Colonic mucosa (tissue), 4 donors: ENCODE measurements at regions not wholly inside any gene's neighbourhood (a gene's known extent, or its start where the extent isn't known, plus 50 kb on each side); places are given as distances from the start of the nearest gene placed in this dataset.
"Not testable (repeated sequence)": the region's sequence is repeated elsewhere in the genome, so short reads cannot be mapped to it uniquely, and the experiment has no call there.

Experiments used
- DNase-seq: peaks from one replicate; pipeline ENCODE4 v3.0.0-alpha.2; 2020
- H3K27ac ChIP-seq: fragments of 200-600 bp; one replicate; pipeline ENCODE4 v1.8.0; 2021
- H3K27me3 ChIP-seq: fragments of 200-600 bp; one replicate; pipeline ENCODE4 v1.8.0; 2021
- H3K36me3 ChIP-seq: fragments of 200-600 bp; one replicate; pipeline ENCODE4 v1.8.0; 2021
- H3K4me1 ChIP-seq: fragments of 200-600 bp; one replicate; pipeline ENCODE4 v1.8.0; 2021; ENCODE audit warnings: mild to moderate bottlenecking
- H3K4me3 ChIP-seq: fragments of 200-600 bp; one replicate; pipeline ENCODE4 v1.8.0; 2021
- H3K9ac ChIP-seq, 2 donors: one replicate each; pipeline ENCODE4 v1.7.0; 2013; ENCODE audit warnings: control low read depth in 2 of 2, low read depth in 2 of 2, low read length in 2 of 2
- H3K9me3 ChIP-seq: fragments of 200-600 bp; one replicate; pipeline ENCODE4 v1.8.0; 2021
- CTCF ChIP-seq: fragments of 200-600 bp; IDR thresholded peaks from one replicate; pipeline ENCODE4 v1.8.0; 2022; ENCODE audit warnings: antibody characterized with exemption, mild to moderate bottlenecking
- intact Hi-C: fragments of 100-400 bp; cut with DNase I; formaldehyde crosslinking; loops from one replicate; pipeline ENCODE4 v1.14.1; 2022
- donor health status: healthy.
- donor health status: DM: no; HTN: no; CAD: no.
- donor health status: DM: no; HTN: no; CAD: no.

GRCh38 chrX:121746105-121746504, 698.7 kb downstream of the GLUD2 start:
- no peak overlapping the region for H3K27ac ChIP-seq
- intact Hi-C loops: no loop called here

GRCh38 chrX:121753602-121754001, 706.2 kb downstream of the GLUD2 start:
- H3K27me3 ChIP-seq, H3K9me3 ChIP-seq, DNase-seq, H3K36me3 ChIP-seq, H3K4me1 ChIP-seq, H3K27ac ChIP-seq, H3K9ac ChIP-seq, intact Hi-C loops, H3K4me3 ChIP-seq: not testable (repeated sequence)

More at GRCh38 chrX:121746105-121746504, 698.7 kb downstream of the GLUD2 start:
- H3K9ac ChIP-seq: no peak overlapping the region
- H3K9me3 ChIP-seq: no peaks in the 10 kb centered on the region
- no peaks in the 10 kb centered on the region for H3K27me3 ChIP-seq
- no peaks in the 10 kb centered on the region for H3K4me1 ChIP-seq
- H3K36me3 ChIP-seq: no peaks in the 10 kb centered on the region
- H3K4me3 ChIP-seq: no peak overlapping the region
- DNase-seq: no peak
- TF ChIP-seq CTCF: no peak

- H3K9me3 ChIP-seq: no peaks in the 10 kb centered on the region
- no peak overlapping the region for H3K9ac ChIP-seq
- no peak overlapping the region for H3K27ac ChIP-seq
- no peaks in the 10 kb centered on the region for H3K36me3 ChIP-seq
- H3K4me3 ChIP-seq: no peak overlapping the region
- no peaks in the 10 kb centered on the region for H3K4me1 ChIP-seq
- intact Hi-C loops: no loop called here
- TF ChIP-seq CTCF: no peak
- DNase-seq: no peak
- H3K27me3 ChIP-seq: no peaks in the 10 kb centered on the region
These were observed 706.9 kb downstream of the GLUD2 start for GRCh38 chrX:121754301-121754700.

- intact Hi-C loops: no loop called here
- TF ChIP-seq CTCF: no peak
- Histone ChIP-seq H3K36me3 (no peaks in the 10 kb centered on the region), H3K4me3 (no peak overlapping the region), H3K9ac (no peak overlapping the region), H3K27me3 (no peaks in the 10 kb centered on the region), H3K9me3 (no peaks in the 10 kb centered on the region), H3K4me1 (no peaks in the 10 kb centered on the region), H3K27ac (no peak overlapping the region)
- no peak for DNase-seq
These were observed 708.1 kb downstream of the GLUD2 start for GRCh38 chrX:121755541-121755940.

- Histone ChIP-seq H3K9ac (no peak overlapping the region), H3K36me3 (no peaks in the 10 kb centered on the region), H3K27ac (no peak overlapping the region), H3K27me3 (no peaks in the 10 kb centered on the region), H3K4me1 (no peaks in the 10 kb centered on the region), H3K9me3 (no peaks in the 10 kb centered on the region), H3K4me3 (no peak overlapping the region)
- DNase-seq: no peak
- TF ChIP-seq CTCF: no peak
- intact Hi-C loops: no loop called here
These were observed 714.4 kb downstream of the GLUD2 start for GRCh38 chrX:121761845-121762244.

GRCh38 chrX:121763671-121764070, 716.3 kb downstream of the GLUD2 start:
- Histone ChIP-seq H3K36me3 (no peaks in the 10 kb centered on the region), H3K27me3 (no peaks in the 10 kb centered on the region), H3K4me3 (no peak overlapping the region), H3K9me3 (no peaks in the 10 kb centered on the region), H3K4me1 (no peaks in the 10 kb centered on the region), H3K9ac (no peak overlapping the region), H3K27ac (no peak overlapping the region)
- intact Hi-C loops: no loop called here
- no peak for TF ChIP-seq CTCF
- no peak for DNase-seq

- DNase-seq, H3K4me3 ChIP-seq, H3K36me3 ChIP-seq, intact Hi-C loops, H3K27me3 ChIP-seq, H3K9me3 ChIP-seq, H3K9ac ChIP-seq, H3K27ac ChIP-seq, H3K4me1 ChIP-seq: not testable (repeated sequence)
These were observed 720.8 kb downstream of the GLUD2 start for GRCh38 chrX:121768210-121768609.
